Pancreas (tissue), 10 donors: ENCODE measurements at regions not wholly inside any gene's neighbourhood (a gene's known extent, or its start where the extent isn't known, plus 50 kb on each side); places are given as distances from the start of the nearest gene placed in this dataset.

ENCODE experiments used
- ATAC-seq, 4 donors: fragments of 200-7000 bp; cut with Tn5 transposase; one replicate each; pipeline versions ENCODE4 v1.8.0 to v1.9.1; 2020; ENCODE audit warnings: mild to moderate bottlenecking in 4 of 4, moderate library complexity in 4 of 4
- DNase-seq, 6 donors: peaks; one replicate each; pipeline ENCODE4 v3.0.0-alpha.2; 2020
- FAIRE-seq: peaks from 2 replicates; lab custom pipeline; 2012; peaks lifted over from hg19 to GRCh38; lab: Jason Lieb, UNC
- H3K27ac ChIP-seq, 4 donors: fragments of 200-600 bp; sonication (generic); 1 replicate in 3 of 4; 2 replicates in 1 of 4; pipeline versions ENCODE4 v1.5.0 to v1.8.0; 2020
- H3K27me3 ChIP-seq, 4 donors: fragments of 200-600 bp; one replicate each; pipeline ENCODE4 v1.8.0; 2021
- H3K36me3 ChIP-seq, 3 donors: fragments of 200-600 bp; sonication (generic) in 1 of 3; one replicate each; pipeline versions ENCODE4 v1.5.0 to v1.8.0; 2020 to 2021
- H3K4me1 ChIP-seq, 3 donors: fragments of 200-600 bp; one replicate each; pipeline ENCODE4 v1.8.0; 2021
- H3K4me3 ChIP-seq, 4 donors: fragments of 200-600 bp; sonication (generic) in 2 of 4; one replicate each; pipeline versions ENCODE4 v1.5.0 to v1.8.0; 2020 to 2021
- H3K9me3 ChIP-seq, 4 donors: fragments of 200-600 bp; one replicate each; pipeline ENCODE4 v1.8.0; 2021
- CTCF ChIP-seq, 4 donors: fragments of 200-600 bp; sonication (generic) in 3 of 4; IDR thresholded peaks; one replicate each; pipeline versions ENCODE4 v1.5.0 to v1.8.0; 2021; ENCODE audit warnings: antibody characterized with exemption in 4 of 4
- WGBS, 2 donors: extraction: QIAGEN DNeasy Blood & Tissue Kit; methylation state at CpG; one replicate each; pipeline ENCODE4 v1.1.7; 2013; 5-methylcytosine and 5-hydroxymethylcytosine counted together
- intact Hi-C, 3 donors: fragments of 100-400 bp; cut with DNase I; formaldehyde crosslinking; loops; one replicate each; pipeline versions ENCODE4 v1.11.1 to v1.14.2; 2022
- donor health status: healthy with polysubstance abuse.
- donor health status: DM: no; HTN: no; CAD: no; lungs with moderate emphysema.
- donor health status: DM: no; HTN: no; CAD: no.
- donor health status: control.
- donor health status: control.
- donor health status: Bipolar disorder and iron deficiency.
- donor health status: DM: yes; HTN: yes; CAD: no.
- donor health status: DM: no; HTN: no; CAD: no.
- donor health status: DM: no; HTN: no; CAD: no.
- donor health status: DM: yes; HTN: yes; CAD: no.

GRCh38 chr13:105634059-105634458 lies 901.4 kb downstream of the EFNB2 start:
- intact Hi-C loops = no loop called here
- Histone ChIP-seq H3K36me3 (no peaks in the 10 kb centered on the region), H3K4me3 (no peak overlapping the region), H3K27me3 (peaks cover 0 to 3% (median 0%) of the 10 kb centered on the region in 4 donors), H3K27ac (no peak overlapping the region), H3K4me1 (no peaks in the 10 kb centered on the region), H3K9me3 (no peaks in the 10 kb centered on the region)
- TF ChIP-seq CTCF (IDR thresholded peaks at IDR 0.05) = no peak
- ATAC-seq (no peak), FAIRE-seq (no peak), DNase-seq (no peak)
- 85 to 86% methylated on average over 2 of the region's 2 CpGs for WGBS, 2 donors

GRCh38 chr13:105630431-105630830 lies 905.0 kb downstream of the EFNB2 start:
- FAIRE-seq = no peak
- WGBS, 2 donors = 72 to 88% methylated on average over 6 of the region's 6 CpGs
- no peak overlapping the region for H3K27ac ChIP-seq

GRCh38 chr13:105627270-105627669 lies 908.2 kb downstream of the EFNB2 start:
- intact Hi-C loops = no loop called here
- ATAC-seq = no peak
- FAIRE-seq = no peak
- H3K9me3 ChIP-seq = no peaks in the 10 kb centered on the region
- H3K27me3 ChIP-seq = no peaks in the 10 kb centered on the region
- H3K4me1 ChIP-seq = no peaks in the 10 kb centered on the region
- WGBS, 2 donors = 68 to 86% methylated on average over 7 of the region's 7 CpGs
- no peaks in the 10 kb centered on the region for H3K36me3 ChIP-seq
- no peak overlapping the region for H3K4me3 ChIP-seq
- no peak for DNase-seq
- H3K27ac ChIP-seq = no peak overlapping the region
- TF ChIP-seq CTCF (IDR thresholded peaks at IDR 0.05) = no peak

More at GRCh38 chr13:105630431-105630830, 905.0 kb downstream of the EFNB2 start:
- no peaks in the 10 kb centered on the region for H3K36me3 ChIP-seq
- no peaks in the 10 kb centered on the region for H3K4me1 ChIP-seq
- ATAC-seq (no peak), DNase-seq (no peak)
- H3K27me3 ChIP-seq = peaks cover 0 to 3% (median 0%) of the 10 kb centered on the region in 4 donors
- no peaks in the 10 kb centered on the region for H3K9me3 ChIP-seq
- intact Hi-C loops = no loop called here
- no peak for TF ChIP-seq CTCF (IDR thresholded peaks at IDR 0.05)
- no peak overlapping the region for H3K4me3 ChIP-seq

GRCh38 chr13:105625691-105626090 lies 909.8 kb downstream of the EFNB2 start:
- TF ChIP-seq CTCF (IDR thresholded peaks at IDR 0.05) = no peak
- DNase-seq = no peak
- no peaks in the 10 kb centered on the region for H3K4me1 ChIP-seq
- H3K9me3 ChIP-seq = no peaks in the 10 kb centered on the region
- FAIRE-seq = no peak
- H3K27me3 ChIP-seq = no peaks in the 10 kb centered on the region
- no peak overlapping the region for H3K4me3 ChIP-seq
- H3K36me3 ChIP-seq = no peaks in the 10 kb centered on the region
- no peak overlapping the region for H3K27ac ChIP-seq
- intact Hi-C loops = no loop called here
- ATAC-seq = no peak
- 46 to 59% methylated on average over 2 of the region's 2 CpGs for WGBS, 2 donors

- Histone ChIP-seq H3K9me3 (no peaks in the 10 kb centered on the region), H3K27ac (no peak overlapping the region), H3K27me3 (no peaks in the 10 kb centered on the region), H3K4me3 (no peak overlapping the region), H3K36me3 (no peaks in the 10 kb centered on the region), H3K4me1 (no peaks in the 10 kb centered on the region)
- no peak for ATAC-seq
- no peak for TF ChIP-seq CTCF (IDR thresholded peaks at IDR 0.05)
- WGBS, 2 donors = 45 to 64% methylated on average over 6 of the region's 6 CpGs
- no peak for DNase-seq
- no peak for FAIRE-seq
- intact Hi-C loops = no loop called here
These were observed 919.0 kb downstream of the EFNB2 start for GRCh38 chr13:105616333-105617075.
